ENCODE measurements at regions not wholly inside any gene's neighbourhood (a gene's known extent, or its start where the extent isn't known, plus 50 kb on each side); places are given as distances from the start of the nearest gene placed in this dataset.

GRCh38 chr15:69980341-69981059 lies 117.2 kb downstream of the TLE3 start:
- no peak overlapping the region for H3K4me3 ChIP-seq (ENCODE audit: low read depth, low read length)
- DNase-seq (ENCODE audit: low read depth), result no peak
- TF ChIP-seq CTCF (conservative IDR thresholded peaks at IDR 0.05; ENCODE audit: low read depth, low read length), result no peak

- H3K4me3 ChIP-seq (ENCODE audit: low read depth, low read length), result no peak overlapping the region
- TF ChIP-seq CTCF (conservative IDR thresholded peaks at IDR 0.05; ENCODE audit: low read depth, low read length), result no peak
- no peak for DNase-seq (ENCODE audit: low read depth)
Measured at GRCh38 chr15:69982037-69982436, 115.7 kb downstream of the TLE3 start.

DNA sequence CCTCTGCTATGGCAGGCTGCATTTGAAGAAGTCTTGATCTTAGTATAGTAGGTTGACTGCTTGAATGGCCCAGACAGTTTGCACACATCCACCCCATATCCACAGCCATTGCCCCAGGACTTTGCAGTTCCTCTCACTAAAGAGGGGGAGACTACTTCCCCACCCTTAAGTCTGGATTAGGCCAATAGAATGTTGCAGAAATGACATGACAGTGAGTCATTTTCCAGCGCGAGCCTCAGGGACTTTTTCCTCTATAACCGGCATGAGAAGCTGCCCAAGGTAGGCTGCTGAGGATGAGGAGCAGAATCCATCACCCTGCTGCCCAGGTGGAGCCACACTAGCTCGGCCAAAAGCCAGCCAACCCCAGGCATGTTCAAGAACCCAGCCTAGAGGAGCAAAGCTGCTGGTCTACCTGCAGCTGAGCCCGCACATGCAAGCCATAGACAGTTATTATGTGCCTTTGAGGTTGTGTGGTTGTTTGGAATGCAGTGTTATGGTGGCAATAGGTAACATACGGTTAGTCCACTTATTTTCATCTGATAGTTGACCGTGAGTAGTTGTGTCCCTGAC lies 113.9 kb downstream of the TLE3 start:
- TF ChIP-seq CTCF (conservative IDR thresholded peaks at IDR 0.05; ENCODE audit: low read depth, low read length), result no peak
- H3K4me3 ChIP-seq (ENCODE audit: low read depth, low read length), result no peak overlapping the region
- no peak for DNase-seq (ENCODE audit: low read depth)

- no peak overlapping the region for H3K4me3 ChIP-seq (ENCODE audit: low read depth, low read length)
- no peak for TF ChIP-seq CTCF (conservative IDR thresholded peaks at IDR 0.05; ENCODE audit: low read depth, low read length)
- DNase-seq (ENCODE audit: low read depth), result no peak
Measured at GRCh38 chr15:69987492-69988489, 109.9 kb downstream of the TLE3 start.

- DNase-seq (ENCODE audit: low read depth), result no peak
- no peak overlapping the region for H3K4me3 ChIP-seq (ENCODE audit: low read depth, low read length)
- no peak for TF ChIP-seq CTCF (conservative IDR thresholded peaks at IDR 0.05; ENCODE audit: low read depth, low read length)
Measured at GRCh38 chr15:69988541-69989225, 109.0 kb downstream of the TLE3 start.

DNA sequence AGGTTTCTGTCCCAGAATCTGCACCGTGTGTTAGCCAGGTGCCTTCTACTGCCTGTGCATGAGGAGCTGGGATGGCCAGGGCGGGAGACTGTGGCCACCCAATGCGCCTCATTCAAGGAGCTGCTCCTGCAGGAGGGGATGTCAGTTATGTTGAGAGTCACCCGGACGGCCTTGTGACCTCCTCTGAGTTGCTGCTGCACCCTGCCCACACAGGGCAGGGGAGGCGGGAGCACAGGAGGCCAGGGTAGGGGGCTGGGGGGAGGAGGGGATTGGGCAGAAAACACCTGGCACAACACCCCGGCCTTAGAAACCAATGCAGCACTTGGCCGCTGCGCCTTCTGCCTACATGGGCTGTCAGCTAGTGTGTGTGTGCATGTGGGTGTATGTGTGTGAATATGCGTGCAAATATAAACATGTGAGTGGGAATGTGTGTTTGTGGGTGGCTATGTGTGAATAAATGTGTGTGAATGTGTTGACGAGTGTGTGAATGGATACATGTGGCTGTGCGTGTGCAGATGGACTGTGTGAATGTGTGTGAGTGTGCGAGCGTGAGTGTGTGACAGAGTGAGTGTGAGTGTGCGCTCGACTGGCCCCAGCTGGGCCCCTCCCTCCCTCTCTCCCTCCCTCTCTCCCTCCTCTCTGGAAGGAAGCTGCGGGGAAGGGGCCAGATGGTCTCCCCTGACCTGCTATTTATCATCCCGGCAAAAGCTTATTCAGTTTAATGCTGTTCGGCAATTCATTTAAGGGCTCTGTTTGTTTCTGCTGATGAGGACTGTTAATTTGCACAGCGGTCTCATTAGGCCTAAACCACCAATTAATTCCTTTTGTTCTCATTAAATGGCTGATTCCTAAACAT lies 106.9 kb downstream of the TLE3 start:
- no peak for DNase-seq (ENCODE audit: low read depth)
- TF ChIP-seq CTCF (conservative IDR thresholded peaks at IDR 0.05; ENCODE audit: low read depth, low read length), result no peak
- no peak overlapping the region for H3K4me3 ChIP-seq (ENCODE audit: low read depth, low read length)

Data from epithelial cell of proximal tubule (primary cell).